CD4-positive, alpha-beta T cell treated with Interleukin-15 for 1 hour (primary cell): ENCODE measurements at regions not wholly inside any gene's neighbourhood (a gene's known extent, or its start where the extent isn't known, plus 50 kb on each side); places are given as distances from the start of the nearest gene placed in this dataset.

ENCODE experiments used
- DNase-seq: peaks from one replicate; pipeline ENCODE4 v3.0.0-alpha.2; 2020

DNA sequence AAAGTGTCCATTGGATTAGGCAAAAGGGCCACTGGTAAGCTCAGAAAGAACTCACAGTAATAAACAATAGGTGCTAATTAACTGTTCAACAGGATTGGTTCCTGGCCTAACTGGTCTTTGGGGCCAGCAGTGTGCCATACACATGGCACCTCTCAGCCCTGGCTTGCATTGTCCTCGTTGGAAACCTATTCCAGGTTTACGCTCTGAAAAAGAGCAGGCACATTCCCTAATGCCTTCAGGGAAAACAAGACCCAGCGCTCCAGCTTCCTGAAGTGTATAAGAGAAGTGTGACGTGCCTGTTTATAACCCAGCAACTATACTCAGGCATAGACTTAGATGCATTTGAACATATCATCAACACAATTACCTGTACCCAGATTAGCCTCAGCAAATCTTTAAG is 51.9 kb upstream of the RBM47 start:
- DNase-seq: no peak

- DNase-seq: no peak
These were observed 52.8 kb upstream of the RBM47 start for GRCh38 chr4:40682290-40683101.

DNA sequence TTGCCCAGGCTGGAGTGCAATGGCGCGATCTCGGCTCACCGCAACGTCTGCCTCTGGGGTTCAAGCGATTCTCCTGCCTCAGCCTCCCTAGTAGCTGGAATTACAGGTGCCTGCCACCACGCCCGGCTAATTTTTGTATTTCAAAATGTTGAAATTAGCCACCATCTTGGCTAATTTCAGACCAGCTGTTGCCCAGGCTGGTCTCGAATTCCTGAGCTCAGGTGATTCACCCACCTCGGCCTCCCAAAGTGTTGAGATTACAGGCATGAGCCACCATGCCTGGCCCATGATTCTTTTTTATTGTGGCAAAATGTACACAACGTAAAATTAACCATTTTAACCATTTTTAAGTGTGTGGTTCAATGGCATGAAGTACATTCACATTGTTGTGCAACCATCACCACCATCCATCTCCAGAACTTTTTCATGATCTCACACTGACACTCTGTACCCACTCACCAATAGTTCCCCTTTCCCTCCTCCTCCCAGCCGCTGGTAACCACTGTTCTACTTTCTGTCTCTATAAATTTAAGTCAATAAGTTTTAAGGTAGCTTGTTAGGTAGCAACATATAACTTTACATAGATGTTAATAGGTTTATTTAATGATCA is 54.0 kb upstream of the RBM47 start:
- peak; percentile 21 for DNase-seq

GRCh38 chr4:40684404-40684803 is 54.7 kb upstream of the RBM47 start:
- no peak for DNase-seq

GRCh38 chr4:40685300-40685699 is 55.6 kb upstream of the RBM47 start:
- DNase-seq: no peak

DNA sequence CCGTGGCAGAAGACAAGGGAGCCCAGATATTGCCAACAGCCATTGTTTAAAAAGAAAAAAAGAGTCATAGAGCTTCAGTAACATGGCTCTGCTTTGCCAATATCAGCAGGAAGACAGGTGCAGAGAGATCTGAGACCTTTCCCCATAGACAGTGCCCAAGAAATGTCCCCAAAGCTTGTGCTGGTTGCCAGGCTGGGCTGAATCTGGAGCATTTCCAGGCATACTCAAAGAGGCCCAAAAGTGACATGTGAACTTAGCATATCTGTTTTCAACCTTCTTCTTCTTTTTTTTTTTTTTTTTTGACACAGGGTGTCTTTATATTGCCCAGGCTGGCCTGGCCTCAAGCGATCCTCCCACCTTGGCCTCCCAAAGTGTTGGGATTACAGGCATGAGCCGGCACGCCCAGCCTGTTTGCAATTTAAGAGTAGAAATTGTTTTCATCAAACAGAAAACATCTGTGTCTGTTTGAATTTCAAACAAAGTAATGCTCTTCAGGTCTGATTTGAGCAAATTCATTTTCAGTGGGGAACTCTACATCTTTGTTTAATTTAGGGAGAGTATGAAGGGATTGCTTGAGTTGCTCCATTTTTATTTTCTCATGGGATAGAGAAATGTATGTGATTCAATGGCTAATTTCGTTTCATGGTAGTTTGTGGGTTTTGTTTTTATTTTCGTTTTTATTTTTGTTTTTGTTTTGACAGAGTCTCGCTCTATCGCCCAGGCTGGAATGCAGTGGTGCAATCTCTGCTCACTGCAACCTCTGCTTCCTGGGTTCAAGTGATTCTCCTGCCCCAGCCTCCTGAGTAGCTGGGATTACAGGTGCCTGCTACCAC is 56.6 kb upstream of the RBM47 start:
- DNase-seq: no peak

- no peak for DNase-seq
These were observed 58.2 kb upstream of the RBM47 start for GRCh38 chr4:40687676-40688389.

- no peak for DNase-seq
These were observed 58.9 kb upstream of the RBM47 start for GRCh38 chr4:40688446-40689095.

DNA sequence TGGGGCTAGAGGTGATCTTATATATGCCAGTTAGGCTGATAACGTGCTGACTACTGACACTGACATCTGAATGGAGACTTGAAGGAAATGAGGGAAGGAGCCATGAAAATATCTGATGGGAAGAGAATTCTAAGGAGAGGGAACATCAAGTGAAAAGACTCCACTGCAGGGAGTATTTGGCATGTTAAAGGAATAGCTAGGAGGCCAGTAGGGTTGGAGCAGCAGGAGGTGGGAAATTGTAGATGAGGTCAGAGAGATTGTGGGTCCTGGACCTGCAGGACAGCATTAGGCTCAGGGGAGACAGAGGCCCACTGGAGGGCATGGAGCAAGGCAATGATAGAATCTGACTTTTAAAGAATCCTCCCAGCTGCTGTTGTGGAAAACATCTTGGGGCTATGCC is 55.8 kb upstream of the NSUN7 start:
- DNase-seq: no peak

GRCh38 chr4:40697476-40697875 is 52.3 kb upstream of the NSUN7 start:
- DNase-seq: peak; percentile 19

GRCh38 chr4:40698733-40699132 is 51.0 kb upstream of the NSUN7 start:
- DNase-seq: no peak

- no peak for DNase-seq
These were observed 50.1 kb upstream of the NSUN7 start for GRCh38 chr4:40699648-40700047.
